ENCODE measurements at regions not wholly inside any gene's neighbourhood (a gene's known extent, or its start where the extent isn't known, plus 50 kb on each side); places are given as distances from the start of the nearest gene placed in this dataset.
"Not testable (repeated sequence)": the region's sequence is repeated elsewhere in the genome, so short reads cannot be mapped to it uniquely, and the experiment has no call there.

DNA sequence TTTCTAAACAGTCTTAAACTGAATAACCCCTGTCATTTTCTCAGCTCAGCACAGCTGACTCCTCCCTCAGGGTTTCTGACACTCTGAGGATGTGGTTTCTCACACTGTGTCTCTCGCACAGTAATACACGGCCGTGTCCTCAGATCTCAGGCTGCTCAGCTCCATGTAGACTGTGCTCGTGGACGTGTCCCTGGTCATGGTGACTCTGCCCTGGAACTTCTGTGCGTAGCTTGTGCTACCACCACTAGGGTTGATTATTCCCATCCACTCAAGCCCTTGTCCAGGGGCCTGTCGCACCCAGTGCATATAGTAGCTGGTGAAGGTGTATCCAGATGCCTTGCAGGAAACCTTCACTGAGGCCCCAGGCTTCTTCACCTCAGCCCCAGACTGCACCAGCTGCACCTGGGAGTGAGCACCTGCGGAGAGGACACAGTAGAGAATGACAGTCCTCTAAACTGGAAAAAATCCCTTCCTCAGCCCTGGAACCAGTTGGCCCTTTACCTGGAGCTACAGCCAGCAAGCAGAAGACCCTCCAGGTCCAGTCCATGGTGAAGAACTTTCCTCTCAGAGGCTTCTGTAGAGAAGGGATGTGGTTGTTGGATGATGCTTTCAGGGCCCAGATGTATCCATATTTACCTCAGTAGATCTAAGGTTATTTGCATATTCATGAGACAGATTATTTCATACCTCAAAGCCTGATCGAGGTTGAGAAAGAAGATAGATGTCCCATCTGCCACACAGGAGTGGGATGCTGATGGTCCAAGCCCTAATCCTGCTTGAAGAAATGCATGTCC, 984.8 kb downstream of the TMEM121 start:
- Histone ChIP-seq H3K9me3 (ENCODE audit: control insufficient read depth, low read length) (no peaks in the 10 kb centered on the region), H3K36me3 (ENCODE audit: control insufficient read depth, insufficient read depth, low read length) (no peaks in the 10 kb centered on the region), H3K9ac (ENCODE audit: low read length) (no peak overlapping the region), H3K4me1 (ENCODE audit: control insufficient read depth, insufficient read depth, low read length) (no peaks in the 10 kb centered on the region), H3K27me3 (ENCODE audit: control insufficient read depth, insufficient read depth, low read length) (peaks cover 3% of the 10 kb centered on the region), H3K4me3 (ENCODE audit: low read length) (no peak overlapping the region)

DNA sequence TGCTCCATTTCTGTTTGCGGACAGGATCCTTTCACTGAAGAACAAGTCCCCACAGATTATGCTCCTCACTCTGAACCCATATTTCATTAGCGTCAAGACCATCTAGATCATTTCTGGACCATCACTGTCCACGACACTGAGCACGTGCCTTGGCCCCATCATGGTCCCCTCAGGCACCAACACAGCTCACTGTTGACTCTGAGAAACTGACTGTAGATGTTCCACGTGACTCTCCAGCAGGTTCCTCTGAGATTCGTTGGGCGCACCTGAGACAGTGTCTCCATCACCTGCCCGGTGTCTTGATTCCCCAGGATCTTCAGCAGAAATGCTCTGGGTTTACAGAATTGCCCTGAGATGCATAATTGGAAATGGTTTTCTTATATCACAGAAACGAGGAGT, 985.4 kb downstream of the TMEM121 start:
- no peaks in the 10 kb centered on the region for H3K9me3 ChIP-seq (ENCODE audit: control insufficient read depth, low read length)
- H3K9ac ChIP-seq (ENCODE audit: low read length) = no peak overlapping the region
- H3K4me1 ChIP-seq (ENCODE audit: control insufficient read depth, insufficient read depth, low read length) = no peaks in the 10 kb centered on the region

DNA sequence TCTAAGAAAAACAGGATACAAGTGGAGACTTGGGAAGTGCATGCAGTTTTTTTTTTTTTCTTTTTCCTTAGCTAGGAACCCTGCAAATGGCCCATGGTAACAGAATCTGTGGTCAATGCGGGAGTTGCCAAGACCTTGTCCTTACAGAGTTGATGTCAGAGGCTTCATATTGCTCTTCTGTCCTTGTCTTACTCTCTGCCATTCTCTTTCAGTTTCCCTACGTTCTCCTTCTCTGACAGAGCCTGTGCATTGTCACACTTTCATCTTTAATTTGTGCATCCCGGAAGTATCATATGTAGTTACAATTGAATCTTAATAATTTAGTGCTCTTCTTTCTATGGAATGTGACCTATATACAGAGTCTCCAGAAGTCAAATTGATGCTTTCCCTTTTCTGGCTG, 986.9 kb downstream of the TMEM121 start:
- H3K36me3 ChIP-seq (ENCODE audit: control insufficient read depth, insufficient read depth, low read length) = no peaks in the 10 kb centered on the region
- peaks cover 3% of the 10 kb centered on the region for H3K27me3 ChIP-seq (ENCODE audit: control insufficient read depth, insufficient read depth, low read length)
- no peak overlapping the region for H3K9ac ChIP-seq (ENCODE audit: low read length)
- H3K4me3 ChIP-seq (ENCODE audit: low read length) = no peak overlapping the region
- H3K9me3 ChIP-seq (ENCODE audit: control insufficient read depth, low read length) = no peaks in the 10 kb centered on the region
- H3K4me1 ChIP-seq (ENCODE audit: control insufficient read depth, insufficient read depth, low read length) = no peaks in the 10 kb centered on the region

More for the DNA sequence above, 985.4 kb downstream of the TMEM121 start:
- Histone ChIP-seq H3K36me3 (ENCODE audit: control insufficient read depth, insufficient read depth, low read length) (no peaks in the 10 kb centered on the region), H3K4me3 (ENCODE audit: low read length) (no peak overlapping the region), H3K27me3 (ENCODE audit: control insufficient read depth, insufficient read depth, low read length) (peaks cover 3% of the 10 kb centered on the region)

GRCh38 chr14:106518054-106518943, 991.9 kb downstream of the TMEM121 start:
- H3K27me3 ChIP-seq (ENCODE audit: control insufficient read depth, insufficient read depth, low read length) = no peaks in the 10 kb centered on the region
- H3K4me3 ChIP-seq (ENCODE audit: low read length) = no peak overlapping the region
- H3K9me3 ChIP-seq (ENCODE audit: control insufficient read depth, low read length) = no peaks in the 10 kb centered on the region
- no peaks in the 10 kb centered on the region for H3K36me3 ChIP-seq (ENCODE audit: control insufficient read depth, insufficient read depth, low read length)
- H3K9ac ChIP-seq (ENCODE audit: low read length) = no peak overlapping the region
- no peaks in the 10 kb centered on the region for H3K4me1 ChIP-seq (ENCODE audit: control insufficient read depth, insufficient read depth, low read length)

DNA sequence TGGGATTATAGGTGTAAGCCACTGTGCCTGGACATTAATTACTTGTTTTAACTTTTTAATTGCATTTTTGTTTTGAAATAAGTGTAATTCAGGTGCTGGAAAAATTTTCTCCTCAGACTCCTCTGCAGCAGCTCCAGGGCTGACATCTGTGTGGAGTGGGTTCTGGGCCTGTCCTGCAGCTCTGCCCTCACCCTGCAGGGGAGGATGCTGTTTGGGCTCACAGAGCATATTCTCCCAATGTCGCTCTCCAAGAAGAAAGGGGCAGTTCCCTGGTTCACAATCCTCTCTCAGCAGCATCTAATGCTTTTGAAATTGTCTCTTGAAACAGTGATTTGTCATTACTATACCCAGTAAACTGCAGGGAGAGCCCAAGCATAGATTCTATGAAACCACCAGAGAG, 995.7 kb downstream of the TMEM121 start:
- H3K4me3 ChIP-seq (ENCODE audit: low read length) = not testable (repeated sequence)

DNA sequence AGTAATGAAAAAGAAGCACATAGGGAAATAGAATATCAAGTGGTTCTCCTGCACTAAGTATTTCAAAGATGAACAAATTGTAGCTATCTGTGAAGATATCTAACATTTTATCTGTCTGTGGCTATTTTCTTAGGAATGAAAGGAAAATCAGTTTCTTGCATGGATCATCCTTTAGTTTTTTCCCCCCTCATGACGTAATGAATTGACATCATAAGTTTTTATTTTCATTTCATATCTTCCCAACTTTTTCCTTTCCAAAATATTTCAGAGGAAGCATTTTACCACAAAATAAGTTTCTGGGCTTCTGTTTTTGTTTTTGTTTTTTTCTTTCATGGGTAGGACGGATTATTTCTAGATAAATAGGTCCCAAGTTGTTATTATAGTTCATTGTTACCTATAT, 996.6 kb downstream of the TMEM121 start:
- Histone ChIP-seq H3K4me3 (ENCODE audit: low read length) (no peak overlapping the region), H3K4me1 (ENCODE audit: control insufficient read depth, insufficient read depth, low read length) (no peaks in the 10 kb centered on the region), H3K27me3 (ENCODE audit: control insufficient read depth, insufficient read depth, low read length) (no peaks in the 10 kb centered on the region), H3K9me3 (ENCODE audit: control insufficient read depth, low read length) (no peaks in the 10 kb centered on the region), H3K36me3 (ENCODE audit: control insufficient read depth, insufficient read depth, low read length) (no peaks in the 10 kb centered on the region), H3K9ac (ENCODE audit: low read length) (no peak overlapping the region)

More for the DNA sequence above, 995.7 kb downstream of the TMEM121 start:
- H3K4me1 ChIP-seq (ENCODE audit: control insufficient read depth, insufficient read depth, low read length); H3K36me3 ChIP-seq (ENCODE audit: control insufficient read depth, insufficient read depth, low read length); H3K9me3 ChIP-seq (ENCODE audit: control insufficient read depth, low read length); H3K27me3 ChIP-seq (ENCODE audit: control insufficient read depth, insufficient read depth, low read length); H3K9ac ChIP-seq (ENCODE audit: low read length): not testable (repeated sequence)

DNA sequence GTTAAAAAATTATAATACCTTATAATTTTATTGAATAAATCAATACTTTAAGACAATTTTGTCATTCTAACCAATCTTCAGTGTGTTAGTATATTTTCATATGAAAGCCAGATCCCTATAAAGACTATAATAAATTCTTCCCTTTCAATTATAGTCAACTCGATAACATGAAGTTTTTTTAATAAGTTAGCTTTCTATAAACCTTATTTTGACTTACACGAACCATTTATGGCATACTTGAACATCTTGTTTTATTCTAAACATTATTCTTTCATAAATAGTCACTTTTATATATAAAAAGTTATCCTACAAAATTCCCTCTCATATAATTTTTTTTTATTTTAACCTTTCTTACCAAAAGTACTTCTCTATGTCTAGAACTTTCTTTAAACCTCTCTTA, 1002.3 kb downstream of the TMEM121 start:
- Histone ChIP-seq H3K4me3 (ENCODE audit: low read length) (no peak overlapping the region), H3K27me3 (ENCODE audit: control insufficient read depth, insufficient read depth, low read length) (no peaks in the 10 kb centered on the region), H3K4me1 (ENCODE audit: control insufficient read depth, insufficient read depth, low read length) (no peaks in the 10 kb centered on the region), H3K9ac (ENCODE audit: low read length) (no peak overlapping the region), H3K9me3 (ENCODE audit: control insufficient read depth, low read length) (no peaks in the 10 kb centered on the region), H3K36me3 (ENCODE audit: control insufficient read depth, insufficient read depth, low read length) (no peaks in the 10 kb centered on the region)

GRCh38 chr14:106530031-106530422, 1003.6 kb downstream of the TMEM121 start:
- H3K36me3 ChIP-seq (ENCODE audit: control insufficient read depth, insufficient read depth, low read length) = no peaks in the 10 kb centered on the region
- no peaks in the 10 kb centered on the region for H3K27me3 ChIP-seq (ENCODE audit: control insufficient read depth, insufficient read depth, low read length)
- H3K4me1 ChIP-seq (ENCODE audit: control insufficient read depth, insufficient read depth, low read length) = no peaks in the 10 kb centered on the region
- no peaks in the 10 kb centered on the region for H3K9me3 ChIP-seq (ENCODE audit: control insufficient read depth, low read length)
- H3K9ac ChIP-seq (ENCODE audit: low read length) = no peak overlapping the region
- H3K4me3 ChIP-seq (ENCODE audit: low read length) = no peak overlapping the region

GRCh38 chr14:106530423-106531107, 1004.2 kb downstream of the TMEM121 start:
- Histone ChIP-seq H3K9ac (ENCODE audit: low read length) (no peak overlapping the region), H3K27me3 (ENCODE audit: control insufficient read depth, insufficient read depth, low read length) (no peaks in the 10 kb centered on the region), H3K36me3 (ENCODE audit: control insufficient read depth, insufficient read depth, low read length) (no peaks in the 10 kb centered on the region), H3K4me1 (ENCODE audit: control insufficient read depth, insufficient read depth, low read length) (no peaks in the 10 kb centered on the region), H3K9me3 (ENCODE audit: control insufficient read depth, low read length) (no peaks in the 10 kb centered on the region), H3K4me3 (ENCODE audit: low read length) (no peak overlapping the region)

DNA sequence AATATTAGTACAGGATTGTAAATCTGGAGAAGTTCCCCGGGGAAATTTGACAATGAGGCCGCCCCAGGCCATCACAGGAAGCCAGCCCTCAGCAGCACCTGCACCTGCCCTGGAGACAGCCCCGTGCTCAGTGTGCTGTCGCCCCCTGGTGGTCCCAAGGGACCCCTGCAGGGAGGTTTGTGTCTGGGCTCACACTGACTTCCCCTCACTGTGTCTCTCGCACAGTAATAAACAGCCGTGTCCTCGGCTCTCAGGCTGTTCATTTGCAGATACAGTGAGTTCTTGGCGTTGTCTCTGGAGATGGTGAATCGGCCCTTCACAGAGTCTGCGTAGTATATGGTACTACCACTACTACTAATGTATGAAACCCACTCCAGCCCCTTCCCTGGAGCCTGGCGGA, 1011.2 kb downstream of the TMEM121 start:
- H3K9me3 ChIP-seq (ENCODE audit: control insufficient read depth, low read length); H3K27me3 ChIP-seq (ENCODE audit: control insufficient read depth, insufficient read depth, low read length); H3K9ac ChIP-seq (ENCODE audit: low read length); H3K4me3 ChIP-seq (ENCODE audit: low read length); H3K36me3 ChIP-seq (ENCODE audit: control insufficient read depth, insufficient read depth, low read length); H3K4me1 ChIP-seq (ENCODE audit: control insufficient read depth, insufficient read depth, low read length): not testable (repeated sequence)

DNA sequence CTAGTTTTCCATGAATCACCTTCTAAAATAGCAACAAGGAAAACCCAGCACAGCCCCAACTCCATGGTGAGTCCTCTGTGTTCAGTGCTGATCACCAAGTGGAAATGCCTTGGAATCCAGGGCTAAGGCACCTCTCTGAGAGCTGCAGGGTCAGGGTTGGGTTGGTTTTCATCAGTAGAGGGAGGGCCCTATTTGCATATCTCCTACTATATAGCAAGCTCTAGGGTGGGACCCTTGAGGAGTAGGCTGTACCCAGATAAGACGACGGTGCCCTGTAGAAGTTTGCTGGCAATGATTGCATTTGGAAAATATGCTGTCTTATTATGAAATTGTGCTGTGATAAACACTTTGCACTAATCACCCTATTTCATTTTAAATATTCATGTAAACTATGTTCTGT, 1011.8 kb downstream of the TMEM121 start:
- no peak overlapping the region for H3K9ac ChIP-seq (ENCODE audit: low read length)
- H3K4me1 ChIP-seq (ENCODE audit: control insufficient read depth, insufficient read depth, low read length) = no peaks in the 10 kb centered on the region
- H3K4me3 ChIP-seq (ENCODE audit: low read length) = no peak overlapping the region
- H3K36me3 ChIP-seq (ENCODE audit: control insufficient read depth, insufficient read depth, low read length) = no peaks in the 10 kb centered on the region
- H3K27me3 ChIP-seq (ENCODE audit: control insufficient read depth, insufficient read depth, low read length) = no peaks in the 10 kb centered on the region
- no peaks in the 10 kb centered on the region for H3K9me3 ChIP-seq (ENCODE audit: control insufficient read depth, low read length)
